ENCODE measurements at regions not wholly inside any gene's neighbourhood (a gene's known extent, or its start where the extent isn't known, plus 50 kb on each side); places are given as distances from the start of the nearest gene placed in this dataset.

DNA sequence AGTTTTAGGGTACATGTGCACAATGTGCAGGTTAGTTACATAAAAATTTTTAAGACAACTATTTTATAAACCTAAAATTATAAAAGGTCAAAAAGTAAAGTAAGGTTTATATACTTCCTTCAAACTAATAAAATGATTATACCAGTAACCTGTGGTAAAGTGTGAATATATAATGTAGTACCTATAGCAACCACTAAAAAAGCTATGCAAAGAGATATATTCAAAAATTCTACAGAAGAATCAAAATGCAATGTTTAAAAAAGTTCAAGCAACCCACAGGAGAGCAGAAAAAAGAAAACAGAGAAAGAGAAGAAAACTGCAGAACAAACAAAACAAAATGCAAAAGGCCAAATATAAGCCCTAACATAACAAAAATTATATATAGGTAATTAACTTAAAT, 379.5 kb upstream of the GALNTL6 start:
- no peak overlapping the region for H3K27ac ChIP-seq
- TF ChIP-seq EP300 (IDR thresholded peaks at IDR 0.05) (no peak), POLR2AphosphoS5 (IDR thresholded peaks at IDR 0.05) (no peak), POLR2A (IDR thresholded peaks at IDR 0.05) (no peak)
- TF ChIP-seq, protein P1, sequence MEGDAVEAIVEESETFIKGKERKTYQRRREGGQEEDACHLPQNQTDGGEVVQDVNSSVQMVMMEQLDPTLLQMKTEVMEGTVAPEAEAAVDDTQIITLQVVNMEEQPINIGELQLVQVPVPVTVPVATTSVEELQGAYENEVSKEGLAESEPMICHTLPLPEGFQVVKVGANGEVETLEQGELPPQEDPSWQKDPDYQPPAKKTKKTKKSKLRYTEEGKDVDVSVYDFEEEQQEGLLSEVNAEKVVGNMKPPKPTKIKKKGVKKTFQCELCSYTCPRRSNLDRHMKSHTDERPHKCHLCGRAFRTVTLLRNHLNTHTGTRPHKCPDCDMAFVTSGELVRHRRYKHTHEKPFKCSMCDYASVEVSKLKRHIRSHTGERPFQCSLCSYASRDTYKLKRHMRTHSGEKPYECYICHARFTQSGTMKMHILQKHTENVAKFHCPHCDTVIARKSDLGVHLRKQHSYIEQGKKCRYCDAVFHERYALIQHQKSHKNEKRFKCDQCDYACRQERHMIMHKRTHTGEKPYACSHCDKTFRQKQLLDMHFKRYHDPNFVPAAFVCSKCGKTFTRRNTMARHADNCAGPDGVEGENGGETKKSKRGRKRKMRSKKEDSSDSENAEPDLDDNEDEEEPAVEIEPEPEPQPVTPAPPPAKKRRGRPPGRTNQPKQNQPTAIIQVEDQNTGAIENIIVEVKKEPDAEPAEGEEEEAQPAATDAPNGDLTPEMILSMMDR (IDR thresholded peaks at IDR 0.05), result no peak
- no peak overlapping the region for H3K4me3 ChIP-seq
- no peak for ATAC-seq
- no peaks in the 10 kb centered on the region for H3K9me3 ChIP-seq
- H3K36me3 ChIP-seq, result no peaks in the 10 kb centered on the region
- no peaks in the 10 kb centered on the region for H3K27me3 ChIP-seq
- no peaks in the 10 kb centered on the region for H3K4me1 ChIP-seq

GRCh38 chr4:171432536-171432935, 380.7 kb upstream of the GALNTL6 start:
- Histone ChIP-seq H3K36me3 (no peaks in the 10 kb centered on the region), H3K27me3 (no peaks in the 10 kb centered on the region), H3K9me3 (no peaks in the 10 kb centered on the region), H3K4me1 (no peaks in the 10 kb centered on the region), H3K4me3 (no peak overlapping the region), H3K27ac (no peak overlapping the region)
- no peak for ATAC-seq
- TF ChIP-seq EP300 (IDR thresholded peaks at IDR 0.05), result no peak
- no peak for TF ChIP-seq POLR2A (IDR thresholded peaks at IDR 0.05)
- TF ChIP-seq POLR2AphosphoS5 (IDR thresholded peaks at IDR 0.05), result no peak
- TF ChIP-seq, protein P1 (IDR thresholded peaks at IDR 0.05), result no peak

DNA sequence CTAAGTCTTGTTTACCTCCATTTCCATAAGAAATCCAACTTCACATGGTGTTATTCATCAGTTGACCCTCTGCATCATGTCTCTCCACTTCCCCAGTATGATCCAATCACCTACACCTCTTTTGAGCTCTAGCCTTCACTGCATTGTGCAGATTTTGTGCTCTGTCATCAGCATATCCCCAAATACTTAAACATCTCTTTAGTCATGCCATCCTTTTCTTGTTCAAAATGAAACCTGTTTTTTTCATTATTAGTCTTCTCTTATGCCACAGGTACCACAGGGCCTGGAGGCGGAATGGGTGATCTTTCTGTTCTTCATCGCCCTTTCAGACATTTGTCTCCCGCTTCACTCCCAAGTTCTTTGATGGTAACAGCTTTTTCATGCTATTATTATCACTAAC, 382.7 kb upstream of the GALNTL6 start:
- H3K27ac ChIP-seq, result no peak overlapping the region
- ATAC-seq, result no peak
- TF ChIP-seq POLR2AphosphoS5 (IDR thresholded peaks at IDR 0.05), result no peak
- no peak for TF ChIP-seq POLR2A (IDR thresholded peaks at IDR 0.05)
- TF ChIP-seq, protein P1 (IDR thresholded peaks at IDR 0.05), result no peak
- no peak for TF ChIP-seq EP300 (IDR thresholded peaks at IDR 0.05)
- no peak overlapping the region for H3K4me3 ChIP-seq
- H3K9me3 ChIP-seq, result no peaks in the 10 kb centered on the region
- no peaks in the 10 kb centered on the region for H3K27me3 ChIP-seq
- 91 to 96% methylated on average over 3 of the region's 3 CpGs for WGBS, 2 donors (ENCODE audit: low coverage in 1 of 2)
- no peaks in the 10 kb centered on the region for H3K4me1 ChIP-seq
- H3K36me3 ChIP-seq, result no peaks in the 10 kb centered on the region

DNA sequence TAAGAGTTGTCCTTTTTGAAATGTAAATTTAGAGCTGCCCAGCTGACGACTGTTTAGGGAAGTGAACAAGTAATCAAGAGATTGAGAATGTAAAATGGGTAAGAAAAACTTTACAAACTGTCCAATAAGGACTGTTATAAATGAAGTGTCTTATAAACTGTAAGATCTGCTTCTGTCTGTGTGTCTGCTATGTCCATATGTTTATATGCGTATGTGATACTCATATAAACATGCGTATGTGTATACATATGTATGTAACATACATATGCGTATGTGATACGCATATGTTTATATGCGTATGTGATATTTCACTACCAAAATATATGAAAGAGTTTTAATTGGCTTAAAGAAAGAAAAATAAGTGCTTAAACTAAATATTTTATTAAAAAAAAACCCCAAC, 416.0 kb upstream of the GALNTL6 start:
- H3K4me3 ChIP-seq, result no peak overlapping the region
- no peak overlapping the region for H3K27ac ChIP-seq
- no peaks in the 10 kb centered on the region for H3K27me3 ChIP-seq
- 77 to 87% methylated on average over 6 of the region's 6 CpGs for WGBS, 2 donors (ENCODE audit: low coverage in 1 of 2)
- TF ChIP-seq, protein P1 (IDR thresholded peaks at IDR 0.05), result no peak
- TF ChIP-seq POLR2AphosphoS5 (IDR thresholded peaks at IDR 0.05) (no peak), EP300 (IDR thresholded peaks at IDR 0.05) (no peak), POLR2A (IDR thresholded peaks at IDR 0.05) (no peak)
- ATAC-seq, result no peak
- no peaks in the 10 kb centered on the region for H3K36me3 ChIP-seq
- no peaks in the 10 kb centered on the region for H3K9me3 ChIP-seq
- H3K4me1 ChIP-seq, result no peaks in the 10 kb centered on the region

- Histone ChIP-seq H3K36me3 (no peaks in the 10 kb centered on the region), H3K9me3 (peaks cover 0 to 13% (median 0%) of the 10 kb centered on the region in 3 donors), H3K4me3 (no peak overlapping the region), H3K27ac (no peak overlapping the region), H3K27me3 (no peaks in the 10 kb centered on the region), H3K4me1 (no peaks in the 10 kb centered on the region)
- TF ChIP-seq POLR2AphosphoS5 (IDR thresholded peaks at IDR 0.05) (no peak), EP300 (IDR thresholded peaks at IDR 0.05) (no peak), POLR2A (IDR thresholded peaks at IDR 0.05) (no peak)
- TF ChIP-seq, protein P1 (IDR thresholded peaks at IDR 0.05), result no peak
- no peak for ATAC-seq
- 44 to 55% methylated on average over 3 of the region's 3 CpGs for WGBS, 2 donors (ENCODE audit: low coverage in 1 of 2)
Measured at GRCh38 chr4:171390626-171391025, 422.6 kb upstream of the GALNTL6 start.

Data from gastroesophageal sphincter (tissue), 4 donors.